Muscle layer of colon (tissue), 2 donors: ENCODE measurements at regions not wholly inside any gene's neighbourhood (a gene's known extent, or its start where the extent isn't known, plus 50 kb on each side); places are given as distances from the start of the nearest gene placed in this dataset.
"Not testable (repeated sequence)": the region's sequence is repeated elsewhere in the genome, so short reads cannot be mapped to it uniquely, and the experiment has no call there.

Source experiments
- H3K27ac ChIP-seq: one replicate; pipeline ENCODE4 v1.7.0; 2013; ENCODE audit warnings: low read depth, mild to moderate bottlenecking, low read length, moderate library complexity
- H3K27me3 ChIP-seq, 2 donors: one replicate each; pipeline ENCODE4 v1.7.0; 2013; ENCODE audit warnings: low read length in 2 of 2, mild to moderate bottlenecking in 2 of 2; ENCODE audit not compliant: insufficient read depth in 2 of 2, control insufficient read depth in 1 of 2
- H3K36me3 ChIP-seq: one replicate; pipeline ENCODE4 v1.7.0; 2013; ENCODE audit warnings: mild to moderate bottlenecking, low read length; ENCODE audit not compliant: insufficient read depth
- H3K4me1 ChIP-seq: one replicate; pipeline ENCODE4 v1.7.0; 2013; ENCODE audit warnings: mild to moderate bottlenecking, low read length; ENCODE audit not compliant: insufficient read depth
- H3K4me3 ChIP-seq, 2 donors: one replicate each; pipeline ENCODE4 v1.7.0; 2013; ENCODE audit warnings: low read length in 2 of 2, low read depth in 1 of 2, mild to moderate bottlenecking in 1 of 2, moderate library complexity in 1 of 2
- H3K9ac ChIP-seq: one replicate; pipeline ENCODE4 v1.7.0; 2013; ENCODE audit warnings: low read length
- H3K9me3 ChIP-seq: one replicate; pipeline ENCODE4 v1.7.0; 2013; ENCODE audit warnings: mild to moderate bottlenecking, low read length
- donor health status: abdominal sarcoma.
- donor health status: Adenocarcinoma of cecum.

DNA sequence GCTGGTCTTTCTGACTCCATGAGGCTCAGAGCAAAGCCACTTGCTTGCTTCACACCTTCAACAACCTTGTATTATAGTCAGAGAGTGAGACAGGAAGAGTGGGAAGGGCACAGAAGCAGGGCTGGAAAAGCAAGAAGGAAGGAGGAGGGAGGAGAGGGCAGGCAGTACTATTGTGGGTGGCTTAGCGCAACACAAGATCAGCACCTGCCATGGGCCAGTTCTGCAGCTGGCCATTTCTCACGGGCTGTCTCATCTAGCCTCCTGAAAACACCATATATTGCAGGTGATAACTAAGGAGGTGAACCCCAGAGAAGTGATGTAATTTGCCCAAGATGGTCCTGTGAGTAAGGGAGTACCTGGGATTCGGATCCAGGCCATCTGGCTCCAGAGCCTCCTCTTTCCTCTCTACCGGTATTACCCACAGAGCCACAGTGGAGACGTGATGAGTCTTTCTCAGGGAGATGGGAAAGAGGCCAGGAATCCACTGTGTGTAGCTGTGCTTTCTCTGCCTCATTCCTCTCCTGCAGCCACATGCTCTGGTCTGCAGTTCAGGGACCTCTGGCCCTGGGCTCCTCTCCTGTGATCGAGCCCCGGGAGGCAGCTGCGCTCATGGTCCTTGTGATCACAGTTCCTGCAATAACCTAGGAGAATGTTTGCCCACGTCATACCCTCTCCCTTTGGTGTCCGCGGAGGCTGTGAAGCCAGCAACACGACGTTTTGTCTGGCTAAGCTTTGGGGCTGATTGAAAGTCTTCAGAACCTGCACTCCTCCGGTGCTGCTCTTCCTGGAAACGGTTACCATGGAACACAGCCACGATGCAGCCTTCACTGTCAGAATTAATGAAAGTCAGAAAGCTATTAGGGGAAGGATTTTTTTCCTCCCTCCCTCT, 178.1 kb upstream of the CCL2 start:
- Histone ChIP-seq H3K9ac (no peak overlapping the region), H3K4me1 (no peaks in the 10 kb centered on the region)

GRCh38 chr17:34081269-34081668, 173.8 kb upstream of the CCL2 start:
- no peak overlapping the region for H3K9ac ChIP-seq
- peaks cover 0 to 4% of the 10 kb centered on the region in 2 donors for H3K27me3 ChIP-seq
- H3K4me3 ChIP-seq, result no peak overlapping the region
- no peaks in the 10 kb centered on the region for H3K4me1 ChIP-seq
- H3K36me3 ChIP-seq, result no peaks in the 10 kb centered on the region
- no peaks in the 10 kb centered on the region for H3K9me3 ChIP-seq
- no peak overlapping the region for H3K27ac ChIP-seq

More for the DNA sequence above, 178.1 kb upstream of the CCL2 start:
- Histone ChIP-seq H3K27ac (no peak overlapping the region), H3K36me3 (no peaks in the 10 kb centered on the region), H3K4me3 (no peak overlapping the region), H3K27me3 (peaks cover 0 to 4% of the 10 kb centered on the region in 2 donors), H3K9me3 (no peaks in the 10 kb centered on the region)

GRCh38 chr17:34082404-34082803, 172.7 kb upstream of the CCL2 start:
- Histone ChIP-seq H3K4me3 (no peak overlapping the region), H3K27me3 (peaks cover 0 to 4% of the 10 kb centered on the region in 2 donors), H3K9ac (no peak overlapping the region), H3K4me1 (no peaks in the 10 kb centered on the region), H3K9me3 (no peaks in the 10 kb centered on the region), H3K36me3 (no peaks in the 10 kb centered on the region), H3K27ac (no peak overlapping the region)

- H3K9me3 ChIP-seq, H3K4me3 ChIP-seq, H3K9ac ChIP-seq, H3K36me3 ChIP-seq, H3K4me1 ChIP-seq, H3K27ac ChIP-seq, H3K27me3 ChIP-seq: not testable (repeated sequence)
Observed at GRCh38 chr17:34089042-34089441, 166.0 kb upstream of the CCL2 start.

- Histone ChIP-seq H3K27me3 (no peaks in the 10 kb centered on the region), H3K4me1 (no peaks in the 10 kb centered on the region), H3K9ac (no peak overlapping the region), H3K9me3 (no peaks in the 10 kb centered on the region), H3K36me3 (no peaks in the 10 kb centered on the region), H3K27ac (no peak overlapping the region), H3K4me3 (no peak overlapping the region)
Observed at GRCh38 chr17:34090593-34090992, 164.5 kb upstream of the CCL2 start.

- H3K9me3 ChIP-seq, result no peaks in the 10 kb centered on the region
- no peaks in the 10 kb centered on the region for H3K27me3 ChIP-seq
- no peak overlapping the region for H3K27ac ChIP-seq
- no peak overlapping the region for H3K4me3 ChIP-seq
- H3K4me1 ChIP-seq, result no peaks in the 10 kb centered on the region
- no peaks in the 10 kb centered on the region for H3K36me3 ChIP-seq
- no peak overlapping the region for H3K9ac ChIP-seq
Observed at GRCh38 chr17:34091975-34092374, 163.1 kb upstream of the CCL2 start.

DNA sequence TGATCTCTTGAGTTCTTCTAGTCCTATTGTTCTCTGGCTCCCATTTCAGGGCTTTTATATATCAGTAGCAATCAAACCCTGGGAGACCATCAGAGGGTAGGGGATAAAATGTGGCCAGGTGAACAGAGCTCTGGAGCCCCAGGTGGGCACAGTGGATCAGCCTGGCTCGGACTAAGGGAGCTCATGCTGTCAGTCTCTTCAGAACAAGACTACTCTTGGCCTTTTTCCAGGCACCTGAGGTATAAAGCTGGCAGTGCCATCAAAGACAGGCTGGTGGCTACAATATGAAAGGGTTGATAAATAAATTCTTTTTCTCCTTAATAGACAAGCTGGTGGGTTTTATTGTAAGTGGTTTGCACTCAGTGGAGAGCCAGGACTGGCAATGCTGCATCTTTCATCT, 160.0 kb upstream of the CCL2 start:
- Histone ChIP-seq H3K27me3 (no peaks in the 10 kb centered on the region), H3K4me3 (no peak overlapping the region), H3K4me1 (no peaks in the 10 kb centered on the region), H3K9ac (no peak overlapping the region), H3K36me3 (no peaks in the 10 kb centered on the region), H3K9me3 (no peaks in the 10 kb centered on the region), H3K27ac (no peak overlapping the region)

GRCh38 chr17:34098699-34099098, 156.4 kb upstream of the CCL2 start:
- no peak overlapping the region for H3K9ac ChIP-seq

DNA sequence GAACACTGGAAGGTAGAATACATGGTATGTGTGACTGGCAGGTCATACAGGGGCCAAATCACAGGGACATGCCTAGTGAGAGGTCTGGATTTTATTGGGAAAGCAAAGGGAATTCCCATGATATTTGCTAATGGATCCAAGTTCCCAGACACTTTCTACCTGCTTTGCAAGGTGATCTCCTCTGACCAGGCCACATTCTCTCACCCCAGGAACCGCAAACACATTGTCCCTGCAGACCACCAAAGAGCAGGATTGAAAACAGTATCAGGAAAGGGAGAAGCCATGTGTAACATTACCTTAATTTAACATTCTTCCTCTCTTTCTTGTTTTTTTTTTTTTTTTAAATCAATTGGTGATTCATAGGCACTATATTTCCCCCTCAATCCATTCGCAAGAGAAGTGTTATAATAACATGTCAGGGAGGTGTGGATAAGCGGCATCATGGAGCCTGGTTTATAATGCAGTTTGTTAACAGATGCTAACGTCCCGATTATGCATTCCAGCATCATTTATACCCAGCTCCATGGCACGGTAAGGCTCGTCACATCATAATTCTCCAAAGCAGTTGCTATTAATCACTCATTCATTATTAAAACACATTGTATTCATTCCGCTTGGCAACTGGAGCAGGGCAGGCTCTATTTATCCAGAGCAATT, 155.1 kb upstream of the CCL2 start:
- Histone ChIP-seq H3K4me3 (no peak overlapping the region), H3K9ac (no peak overlapping the region), H3K4me1 (no peaks in the 10 kb centered on the region), H3K36me3 (no peaks in the 10 kb centered on the region), H3K27ac (no peak overlapping the region), H3K27me3 (no peaks in the 10 kb centered on the region), H3K9me3 (no peaks in the 10 kb centered on the region)

More at GRCh38 chr17:34098699-34099098, 156.4 kb upstream of the CCL2 start:
- Histone ChIP-seq H3K27ac (no peak overlapping the region), H3K4me3 (no peak overlapping the region), H3K36me3 (no peaks in the 10 kb centered on the region), H3K4me1 (no peaks in the 10 kb centered on the region), H3K9me3 (no peaks in the 10 kb centered on the region), H3K27me3 (no peaks in the 10 kb centered on the region)

DNA sequence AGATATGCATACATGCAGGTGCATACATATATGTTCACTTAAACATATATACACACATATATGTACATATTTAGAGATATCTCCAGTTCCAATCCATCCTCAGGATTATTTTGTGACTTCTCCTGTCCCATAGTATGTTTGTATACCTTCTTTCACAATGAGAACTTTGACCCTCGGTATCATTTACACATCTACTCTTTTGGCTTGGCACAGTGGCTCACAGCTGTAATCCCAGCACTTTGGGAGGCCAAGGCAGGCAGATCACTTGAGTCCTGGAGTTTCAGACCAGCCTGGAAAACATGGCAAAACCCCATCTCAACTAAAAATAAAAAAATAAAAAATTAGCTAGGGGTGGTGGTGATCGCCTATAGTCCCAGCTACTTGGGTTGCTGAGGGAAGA, 148.1 kb upstream of the CCL2 start:
- Histone ChIP-seq H3K27ac (no peak overlapping the region), H3K9ac (no peak overlapping the region)

GRCh38 chr17:34110315-34110714, 144.8 kb upstream of the CCL2 start:
- Histone ChIP-seq H3K4me1 (no peaks in the 10 kb centered on the region), H3K9me3 (no peaks in the 10 kb centered on the region), H3K36me3 (no peaks in the 10 kb centered on the region), H3K27ac (no peak overlapping the region), H3K9ac (no peak overlapping the region), H3K27me3 (peaks cover 0 to 4% of the 10 kb centered on the region in 2 donors), H3K4me3 (no peak overlapping the region)

More for the DNA sequence above, 148.1 kb upstream of the CCL2 start:
- H3K4me1 ChIP-seq, result no peaks in the 10 kb centered on the region
- H3K9me3 ChIP-seq, result no peaks in the 10 kb centered on the region
- H3K27me3 ChIP-seq, result peaks cover 0 to 4% of the 10 kb centered on the region in 2 donors
- H3K4me3 ChIP-seq, result no peak overlapping the region
- H3K36me3 ChIP-seq, result no peaks in the 10 kb centered on the region
